WI38 (cell line): ENCODE measurements at regions not wholly inside any gene's neighbourhood (a gene's known extent, or its start where the extent isn't known, plus 50 kb on each side); places are given as distances from the start of the nearest gene placed in this dataset.

Experiments used
- H3K4me3 ChIP-seq: 2 replicates; pipeline ENCODE4 v1.5.1; 2011; ENCODE audit warnings: low read depth, mild to moderate bottlenecking, control low read depth, low read length
- CTCF ChIP-seq: IDR thresholded peaks from 2 replicates; pipeline ENCODE4 v1.5.1; 2012; ENCODE audit warnings: low read depth, mild to moderate bottlenecking, control low read depth, low read length

- H3K4me3 ChIP-seq = no peak overlapping the region
- no peak for TF ChIP-seq CTCF
Observed at GRCh38 chr2:121087117-121087516, 197.9 kb downstream of the TFCP2L1 start.

GRCh38 chr2:121088251-121089165 is 196.5 kb downstream of the TFCP2L1 start:
- no peak overlapping the region for H3K4me3 ChIP-seq
- no peak for TF ChIP-seq CTCF

GRCh38 chr2:121089166-121089510 is 195.9 kb downstream of the TFCP2L1 start:
- H3K4me3 ChIP-seq = no peak overlapping the region
- no peak for TF ChIP-seq CTCF

GRCh38 chr2:121090088-121090715 is 194.8 kb downstream of the TFCP2L1 start:
- H3K4me3 ChIP-seq = no peak overlapping the region
- TF ChIP-seq CTCF = no peak

- TF ChIP-seq CTCF = no peak
- no peak overlapping the region for H3K4me3 ChIP-seq
Observed at GRCh38 chr2:121092095-121092494, 192.9 kb downstream of the TFCP2L1 start.

- no peak overlapping the region for H3K4me3 ChIP-seq
- no peak for TF ChIP-seq CTCF
Observed at GRCh38 chr2:121093692-121094091, 191.3 kb downstream of the TFCP2L1 start.

- TF ChIP-seq CTCF = no peak
- no peak overlapping the region for H3K4me3 ChIP-seq
Observed at GRCh38 chr2:121094101-121094500, 190.9 kb downstream of the TFCP2L1 start.
